HG02943 (cell line): ENCODE measurements at regions not wholly inside any gene's neighbourhood (a gene's known extent, or its start where the extent isn't known, plus 50 kb on each side); places are given as distances from the start of the nearest gene placed in this dataset.

Experiments used
- ATAC-seq: cut with Tn5 transposase; IDR thresholded peaks from one replicate; pipeline ENCODE4 v1.9.1; 2021; ENCODE audit warnings: mild to moderate bottlenecking, low read depth, moderate library complexity; ENCODE audit not compliant: unreplicated experiment

DNA sequence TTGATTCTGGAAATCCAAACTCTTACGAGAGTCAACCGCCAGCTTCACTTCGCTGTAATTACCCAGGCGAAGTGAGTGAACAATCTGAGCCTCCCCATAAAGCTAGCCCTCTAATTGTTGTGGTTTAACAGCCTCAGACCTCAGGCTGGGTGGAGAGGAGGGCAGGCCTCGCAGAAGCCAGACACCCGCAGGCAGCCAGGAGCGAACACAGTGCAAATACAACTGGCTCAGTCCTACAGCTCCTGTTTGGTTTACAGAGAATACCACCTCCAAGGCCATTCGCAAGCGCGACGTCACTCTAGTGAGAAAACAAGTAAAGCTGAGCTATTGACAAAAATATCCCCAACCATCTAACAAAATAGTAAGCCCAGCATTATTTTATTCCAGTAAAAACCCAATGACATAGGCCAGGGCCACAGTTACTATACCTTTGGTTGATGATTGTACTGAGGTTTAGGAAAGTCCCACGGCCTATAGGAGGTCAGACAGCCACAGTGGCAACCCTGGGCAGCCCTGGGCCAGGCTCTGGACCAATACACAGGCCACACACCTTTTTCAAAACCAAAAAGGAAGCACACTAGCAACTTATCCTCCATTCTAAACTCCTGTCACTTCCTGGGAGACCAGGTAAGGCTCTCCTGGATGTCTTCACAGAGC is 163.3 kb downstream of the ETS2 start:
- no peak for ATAC-seq

DNA sequence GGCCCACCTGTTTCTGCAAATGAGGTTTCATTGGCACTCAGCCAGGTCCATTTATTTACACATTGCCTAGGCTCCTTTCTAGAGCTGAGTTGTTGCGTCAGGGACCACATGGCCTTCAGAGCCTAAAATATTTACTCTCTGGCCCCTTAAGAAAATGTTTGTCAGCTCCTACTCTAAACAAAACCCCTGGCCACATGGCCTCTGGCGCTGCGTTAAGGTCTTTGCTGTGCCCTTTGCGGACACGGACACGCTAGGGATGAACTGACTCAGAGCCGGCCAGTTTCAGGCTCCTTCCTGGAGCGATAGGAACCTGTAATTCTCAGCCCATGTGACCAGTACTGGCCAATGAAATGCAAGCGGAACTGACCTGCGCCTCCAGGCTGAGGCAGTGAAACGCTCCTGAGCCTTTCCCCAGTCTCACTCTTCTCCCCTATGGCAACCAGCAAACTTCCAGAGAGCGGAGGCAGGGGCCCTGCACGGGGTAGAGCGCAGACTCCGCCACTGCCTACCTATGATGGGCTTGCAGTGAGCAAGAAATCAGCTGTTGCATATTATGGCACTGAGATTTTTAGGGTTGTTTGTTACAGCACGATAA is 160.3 kb downstream of the ETS2 start:
- ATAC-seq, result no peak

DNA sequence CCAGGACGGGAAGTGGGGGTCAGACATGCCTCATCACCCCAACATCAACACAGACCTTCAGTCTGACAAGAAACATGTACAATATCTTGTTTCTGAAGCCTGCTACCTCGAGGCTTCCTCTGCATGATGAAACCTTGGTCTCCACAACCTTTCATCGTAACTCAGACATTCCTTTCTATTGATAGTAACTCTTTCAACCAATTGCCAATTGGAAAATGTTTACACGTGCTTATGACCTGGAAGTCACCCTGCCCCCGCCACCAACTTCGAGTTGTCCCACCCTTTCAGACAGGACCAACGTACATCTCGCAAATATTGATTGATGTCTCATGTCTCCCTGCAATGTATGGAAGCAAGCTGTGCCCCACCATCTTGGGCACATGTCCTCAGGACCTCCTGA is 159.5 kb downstream of the ETS2 start:
- ATAC-seq, result no peak

DNA sequence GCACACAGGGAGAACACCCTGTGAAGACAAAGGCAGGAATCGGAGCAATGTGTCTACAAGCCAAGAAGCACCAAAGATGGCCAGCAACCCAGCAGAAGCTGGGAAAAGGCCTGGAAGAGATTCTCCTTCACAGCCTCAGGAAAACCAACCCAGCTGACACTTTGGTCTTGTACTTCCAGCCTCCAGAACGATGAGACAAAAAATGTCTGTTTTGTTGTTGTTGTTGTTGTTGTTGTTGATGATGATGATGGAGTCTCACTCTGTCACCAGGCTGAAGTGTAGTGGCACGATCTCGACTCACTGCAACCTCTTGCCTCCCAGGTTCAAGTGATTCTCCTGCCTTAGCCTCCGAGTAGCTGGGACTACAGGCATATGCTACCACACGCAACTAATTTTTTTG is 157.3 kb downstream of the ETS2 start:
- ATAC-seq, result no peak

DNA sequence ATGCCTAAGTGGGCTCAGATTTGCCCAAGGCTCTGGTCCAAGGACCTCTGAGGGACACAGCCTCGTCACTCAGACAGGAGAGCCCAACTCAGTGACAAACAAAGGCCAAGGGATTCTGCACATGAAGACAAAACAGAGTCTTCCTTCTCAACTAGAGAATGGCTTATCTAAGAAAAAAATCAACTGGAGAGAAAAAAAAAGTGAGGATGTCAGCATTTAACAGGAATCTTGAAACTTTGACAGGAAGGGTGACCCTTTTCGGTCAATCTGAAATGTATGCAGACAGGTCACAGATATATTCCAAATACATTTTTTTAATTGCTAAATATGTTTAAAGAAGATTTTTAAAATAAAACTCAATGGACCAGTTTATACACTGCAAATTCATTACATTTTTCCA is 154.5 kb downstream of the ETS2 start:
- no peak for ATAC-seq

DNA sequence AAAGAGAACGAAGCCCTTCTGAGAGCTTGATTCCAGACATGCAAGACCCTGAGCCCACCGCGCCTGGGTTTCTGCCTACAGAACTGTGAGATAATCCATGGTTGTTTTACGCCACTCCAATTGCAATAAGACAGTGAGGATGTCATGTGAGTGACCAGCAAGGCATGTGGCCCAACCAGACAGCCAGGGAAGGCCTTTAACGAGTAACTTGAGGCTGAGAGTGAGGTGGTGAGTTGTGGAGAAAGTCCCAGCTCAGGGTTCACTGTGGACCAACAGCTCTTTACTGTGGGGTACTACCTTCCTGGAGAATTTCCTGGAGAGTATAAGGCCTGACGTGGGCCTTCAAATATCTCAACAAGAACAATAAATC is 153.9 kb downstream of the ETS2 start:
- ATAC-seq, result no peak

DNA sequence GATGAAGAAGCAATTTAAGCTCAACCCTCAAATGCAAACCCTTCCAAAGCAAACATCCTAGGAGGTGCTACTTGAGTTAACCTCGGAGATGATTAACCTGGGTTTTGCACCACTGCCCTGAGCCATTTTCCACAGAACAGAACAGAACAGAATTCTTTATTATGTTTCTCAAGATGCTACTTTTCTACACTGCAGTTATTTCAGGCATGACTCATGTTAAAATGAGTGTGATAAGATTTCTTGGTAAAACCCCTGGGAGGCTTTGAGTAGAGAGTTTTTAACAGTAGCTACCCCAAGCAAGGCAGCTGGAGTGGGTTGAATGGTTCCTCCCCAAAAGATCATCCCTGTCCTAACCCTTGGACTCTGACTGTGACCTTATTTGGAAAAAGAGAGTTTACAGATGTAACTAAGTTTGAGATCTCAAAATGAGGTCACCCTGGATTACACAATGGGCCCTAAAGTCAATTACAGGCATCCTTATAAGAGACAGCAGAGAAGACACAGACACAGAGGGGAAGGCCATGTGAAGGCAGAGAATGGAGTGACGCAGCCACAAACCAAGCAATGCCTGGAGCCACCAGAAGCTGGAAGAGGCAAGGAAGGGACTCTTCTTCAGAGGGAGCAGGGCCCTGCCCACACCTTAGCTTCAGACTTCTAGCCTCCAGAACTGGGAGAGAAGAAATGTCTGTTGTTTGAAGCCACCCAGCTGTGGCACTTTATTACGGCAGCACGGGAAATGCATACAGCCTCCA is 153.4 kb downstream of the ETS2 start:
- no peak for ATAC-seq

DNA sequence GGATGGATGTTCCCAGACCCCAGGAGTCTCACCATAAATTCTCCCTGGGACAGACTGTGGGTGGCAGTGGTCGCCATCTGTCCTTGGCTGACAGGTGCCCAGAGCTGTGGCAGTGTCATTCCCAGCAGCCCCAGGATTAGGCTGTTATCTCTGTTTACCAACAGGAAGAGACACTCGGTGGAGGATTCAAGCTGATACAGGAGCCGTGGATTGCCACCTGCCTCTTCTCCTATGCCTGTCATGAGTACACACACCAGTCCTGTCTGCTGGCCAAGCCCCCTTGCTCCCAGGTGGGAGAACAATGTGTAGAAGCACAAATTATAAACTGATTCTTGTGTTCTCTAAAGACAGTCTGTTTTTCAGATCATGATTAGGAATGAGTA is 152.6 kb downstream of the ETS2 start:
- no peak for ATAC-seq

DNA sequence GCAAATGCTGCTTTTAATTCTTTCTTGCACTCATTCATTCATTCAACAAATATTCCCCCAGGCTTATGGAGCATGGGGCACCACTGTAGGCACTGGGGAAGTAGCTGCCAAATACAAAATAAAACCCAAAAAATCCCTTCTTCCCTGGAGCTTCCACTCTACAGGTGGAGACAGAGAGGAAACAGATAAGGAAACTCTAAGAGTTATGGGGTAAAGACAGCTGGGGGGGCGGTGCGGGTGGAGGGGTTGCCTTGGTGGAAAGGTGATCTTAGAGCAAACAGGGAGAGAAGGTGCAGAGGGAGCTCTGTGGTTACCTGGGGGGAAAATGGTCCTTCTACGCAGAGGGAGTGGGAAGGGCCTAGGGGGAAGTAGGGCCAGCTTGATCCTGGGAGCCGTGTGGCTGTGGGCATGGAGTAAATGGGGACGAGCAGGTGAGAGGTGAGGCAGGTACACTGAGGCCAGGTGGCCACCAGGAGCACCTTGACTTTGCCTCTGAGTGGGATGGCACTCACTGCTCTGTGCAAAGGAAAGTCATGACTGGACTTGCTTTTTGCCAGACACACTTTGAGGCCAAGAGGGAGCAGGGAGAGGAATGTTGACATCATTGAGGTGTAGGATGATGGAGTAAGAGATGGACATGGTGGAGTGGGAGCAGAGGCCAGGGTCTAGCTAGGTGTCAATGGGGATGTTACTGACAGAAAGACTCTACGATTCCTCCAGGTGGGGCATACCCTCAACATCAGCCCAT is 152.0 kb downstream of the ETS2 start:
- no peak for ATAC-seq

DNA sequence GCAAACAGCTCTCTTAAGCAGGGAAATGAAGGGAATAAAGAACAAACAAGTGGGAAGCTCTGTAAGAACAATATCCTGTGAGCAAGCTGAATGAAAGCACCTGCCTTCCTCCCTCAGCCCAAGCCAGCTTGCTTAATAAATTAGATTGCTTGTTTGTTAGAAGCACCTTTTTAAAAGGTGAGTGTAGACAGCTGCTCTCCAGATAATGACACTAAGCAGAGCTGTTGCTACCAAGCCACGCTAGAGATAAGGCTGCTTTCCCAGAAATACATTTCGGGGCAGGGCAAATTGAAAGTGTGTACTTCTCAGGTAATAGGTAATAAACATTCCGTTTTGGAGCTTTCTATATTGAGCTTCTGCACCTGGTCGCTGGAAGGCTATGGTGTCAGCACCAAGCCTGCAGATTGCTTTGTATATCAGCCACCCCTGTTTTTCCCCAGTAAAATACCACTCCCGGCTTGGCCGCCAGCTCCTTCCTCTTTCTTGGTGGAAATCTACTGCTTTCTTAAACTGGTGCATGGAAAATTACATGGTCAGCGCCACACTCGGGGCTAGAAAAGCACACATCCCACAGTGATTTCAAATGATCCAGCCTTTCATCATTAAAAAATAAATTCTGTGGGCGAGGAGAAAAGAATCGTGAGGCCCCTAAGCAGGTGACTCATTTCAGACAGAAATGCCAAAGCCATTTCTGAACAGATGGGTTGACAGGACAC is 151.3 kb downstream of the ETS2 start:
- ATAC-seq, result no peak

DNA sequence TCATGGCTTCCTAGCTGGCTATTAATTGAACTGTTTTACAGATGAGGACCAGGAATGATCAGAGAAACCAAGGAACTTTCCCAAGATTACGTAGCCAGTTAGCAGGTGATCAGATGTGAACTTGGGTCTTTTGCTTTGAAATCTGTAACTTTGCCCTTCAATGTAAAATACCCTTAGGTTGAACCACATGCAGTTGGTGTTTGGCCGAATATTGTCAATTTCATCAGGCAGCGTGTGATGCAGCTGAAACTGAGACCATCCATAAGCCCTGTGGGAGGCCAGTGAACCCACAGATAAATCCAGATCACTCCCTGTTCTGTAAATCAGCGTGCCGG is 150.8 kb downstream of the ETS2 start:
- ATAC-seq, result no peak

DNA sequence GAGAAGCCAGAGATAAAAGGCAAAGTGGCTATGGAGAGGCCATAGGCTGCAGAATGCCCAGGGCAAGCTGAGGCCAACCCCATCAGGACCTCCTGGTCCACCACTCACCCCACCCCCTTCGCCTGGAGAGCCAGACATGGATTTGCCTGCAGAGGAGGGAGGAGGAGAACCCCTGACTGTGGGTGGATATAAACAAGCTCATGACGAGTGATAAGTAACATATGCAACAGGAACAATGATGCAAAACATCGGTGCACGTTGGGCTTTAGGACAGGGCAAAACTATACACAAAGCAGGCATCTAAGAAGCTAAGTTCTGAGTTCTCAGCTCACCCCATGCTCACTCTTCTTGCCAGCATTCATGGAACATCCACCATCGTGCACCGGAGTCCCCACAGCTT is 150.3 kb downstream of the ETS2 start:
- no peak for ATAC-seq

DNA sequence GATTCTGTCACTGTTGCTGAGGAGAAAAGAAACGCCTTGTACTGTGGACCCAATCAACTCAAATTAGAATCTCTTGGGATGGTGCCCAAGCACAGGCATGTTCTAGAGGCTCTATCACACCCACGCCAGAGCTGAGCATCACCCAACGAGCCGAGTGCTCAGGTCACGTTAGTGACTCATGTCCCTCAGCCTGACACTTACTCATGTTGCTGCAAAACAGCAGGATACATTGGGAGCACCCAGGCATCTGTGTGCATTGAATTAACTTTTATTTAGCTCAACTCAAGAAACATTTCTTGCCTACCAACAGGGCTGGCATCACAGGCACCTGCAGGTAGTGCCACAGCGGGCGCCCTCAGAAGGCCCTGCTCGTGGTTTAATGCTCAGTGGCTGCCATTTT is 149.8 kb downstream of the ETS2 start:
- ATAC-seq, result no peak

DNA sequence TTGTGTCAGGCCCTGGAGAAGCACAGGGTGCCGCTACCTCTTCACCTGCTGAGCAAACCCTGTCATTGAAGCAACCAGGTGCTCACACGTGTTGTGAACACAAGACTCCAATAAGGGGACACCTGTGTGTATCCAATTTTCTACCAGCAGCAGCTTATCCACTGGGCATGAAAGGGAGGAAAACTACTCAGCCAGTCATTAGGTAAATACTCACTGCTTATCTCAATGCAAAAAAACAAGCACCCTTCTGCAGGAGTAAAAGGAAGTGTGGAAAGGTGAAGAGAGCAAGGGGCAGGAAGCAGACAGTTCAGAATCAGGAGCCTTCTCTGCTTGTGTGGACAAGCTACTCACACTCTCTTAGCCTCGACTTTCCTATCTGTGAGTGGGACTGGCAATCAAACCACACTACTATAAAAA is 148.9 kb downstream of the ETS2 start:
- no peak for ATAC-seq

DNA sequence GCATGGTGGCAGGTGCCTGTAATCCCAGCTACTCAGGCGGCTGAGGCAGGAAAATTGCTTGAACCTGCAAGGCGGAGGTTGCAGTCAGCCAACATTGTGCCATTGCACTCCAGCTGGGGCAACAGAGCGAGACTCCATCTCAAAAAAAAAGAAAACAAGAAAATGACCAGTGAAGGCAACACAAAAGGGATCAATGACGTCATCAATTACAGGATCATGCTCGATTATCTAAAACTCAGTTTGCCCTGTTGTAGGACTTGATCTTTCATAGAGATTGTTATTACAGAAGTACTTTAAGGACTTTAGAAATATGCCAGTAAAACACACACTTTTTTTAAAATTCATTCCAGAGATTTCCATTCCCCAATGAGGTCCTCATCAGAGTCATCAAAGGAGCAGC is 147.8 kb downstream of the ETS2 start:
- no peak for ATAC-seq

DNA sequence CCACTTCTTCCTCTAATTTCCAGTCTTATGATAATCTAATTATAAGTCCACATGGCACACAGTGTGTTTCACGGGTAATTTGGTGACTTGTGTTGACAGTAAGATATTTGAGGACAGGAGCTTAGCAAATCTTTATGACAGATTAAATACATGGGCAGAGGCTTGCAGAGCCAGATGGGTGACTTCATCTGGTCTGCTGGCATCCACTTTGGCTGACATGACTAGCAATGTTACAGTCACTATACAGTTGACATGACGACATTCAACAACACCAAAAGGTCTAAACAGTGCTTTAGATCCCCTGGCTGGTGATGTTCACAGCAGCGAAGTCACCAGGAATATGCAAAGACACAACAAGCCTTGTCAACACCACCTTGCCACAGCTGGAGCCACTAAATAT is 147.2 kb downstream of the ETS2 start:
- ATAC-seq, result no peak

DNA sequence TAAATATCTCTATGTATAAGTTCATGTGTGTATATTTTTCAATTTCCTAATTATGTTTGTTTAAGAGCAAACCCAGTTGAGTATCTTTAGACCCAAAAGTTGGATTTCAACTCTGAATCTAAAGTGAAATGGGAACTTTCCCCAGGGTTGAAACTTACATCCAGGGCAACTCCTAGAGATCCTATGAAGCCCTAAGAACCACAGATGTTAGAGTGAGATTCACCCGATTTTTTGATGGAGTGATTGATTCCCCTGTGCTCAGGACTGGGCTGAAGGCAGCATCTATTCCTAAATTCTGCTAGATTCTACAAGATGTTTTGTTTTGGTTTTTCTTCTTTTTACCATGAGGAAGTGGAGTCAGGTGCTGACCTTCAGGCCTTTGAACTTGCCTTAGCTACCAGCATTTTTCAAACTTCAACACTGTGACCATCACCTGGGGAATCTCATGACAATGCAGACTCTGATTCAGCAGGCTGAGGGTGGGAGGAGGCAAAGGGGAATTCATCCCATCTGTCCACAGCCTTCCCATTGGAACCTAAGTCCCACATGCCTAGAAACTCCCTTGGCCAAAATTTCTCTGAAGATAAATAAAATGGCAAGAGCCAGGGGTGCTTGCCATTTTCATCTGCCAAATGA is 145.5 kb downstream of the ETS2 start:
- no peak for ATAC-seq

DNA sequence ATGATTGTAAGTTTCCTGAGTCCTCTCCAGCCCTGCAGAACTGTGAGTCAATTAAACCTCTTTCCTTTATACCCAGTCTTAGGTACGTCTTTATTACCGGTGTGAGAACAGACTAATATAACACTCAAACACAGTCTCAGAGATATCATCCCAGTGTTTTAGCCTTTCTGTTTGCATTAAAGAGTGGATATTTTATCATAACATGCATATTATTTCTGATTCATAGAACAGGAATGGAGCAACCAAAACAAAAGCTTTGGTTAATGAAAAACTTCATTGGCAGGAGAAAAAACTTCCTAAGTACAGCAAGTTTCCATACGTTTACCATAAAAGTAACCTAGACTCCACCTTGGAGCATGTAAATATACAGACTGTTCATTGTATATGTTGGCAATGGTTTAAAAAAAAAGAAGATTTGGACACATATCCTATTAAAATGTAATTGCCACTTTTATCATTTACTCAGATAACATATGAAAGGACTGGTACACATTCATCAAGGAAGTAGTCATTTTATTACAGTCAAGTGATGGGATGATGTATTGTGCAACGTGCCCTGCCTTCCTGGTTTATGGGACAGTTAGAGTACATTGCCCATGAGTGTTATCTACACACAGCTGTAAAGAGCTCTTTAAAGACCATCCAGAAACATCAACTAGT is 144.8 kb downstream of the ETS2 start:
- ATAC-seq, result no peak

DNA sequence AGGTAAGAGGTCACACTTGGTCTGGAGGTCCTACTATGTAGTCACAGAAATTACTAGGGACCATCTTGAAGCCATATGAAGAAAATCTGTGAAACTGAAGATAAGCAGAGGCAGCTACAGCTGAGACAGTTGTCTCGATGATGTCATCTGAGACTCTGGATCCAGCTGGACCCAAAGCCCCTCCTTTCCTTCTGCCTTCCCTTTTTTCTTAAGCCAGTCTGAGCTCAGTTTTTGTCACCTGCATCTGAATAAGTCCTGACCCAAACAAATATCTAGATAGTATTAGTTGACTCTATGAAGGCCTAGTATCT is 143.3 kb downstream of the ETS2 start:
- no peak for ATAC-seq

DNA sequence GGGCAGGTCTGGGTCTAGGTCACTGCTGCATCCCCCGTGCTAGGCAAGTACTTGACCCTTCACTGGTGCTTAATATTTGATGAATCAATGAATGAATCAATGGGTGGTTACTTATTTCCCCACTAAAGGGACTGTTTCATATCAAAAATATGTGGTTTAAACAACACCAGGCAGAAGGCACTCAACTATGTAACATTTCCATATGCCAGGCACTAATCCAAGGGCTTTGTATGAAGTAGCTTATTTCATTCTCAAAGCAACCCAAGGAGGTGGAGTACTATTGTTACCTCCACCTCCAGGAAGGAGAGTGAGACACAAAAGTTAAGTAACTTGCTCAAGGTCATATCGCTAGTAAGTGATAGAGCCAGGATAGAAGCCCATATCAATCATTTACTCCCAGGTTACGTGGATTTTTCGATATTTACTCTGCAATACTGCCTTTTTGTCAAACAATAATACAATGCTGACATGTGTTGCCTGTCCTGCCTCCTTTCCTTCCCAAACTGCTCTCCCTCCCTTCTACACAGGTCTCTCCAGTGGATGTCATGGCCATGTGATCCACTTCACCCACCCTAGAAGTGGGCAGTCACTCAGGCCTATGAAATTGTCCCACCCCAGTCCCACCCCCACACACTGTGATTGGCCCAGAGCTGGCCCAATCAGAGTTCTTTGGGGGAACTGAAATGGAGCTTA is 142.8 kb downstream of the ETS2 start:
- ATAC-seq, result no peak
